SK-N-SH (cell line): ENCODE measurements at regions not wholly inside any gene's neighbourhood (a gene's known extent, or its start where the extent isn't known, plus 50 kb on each side); places are given as distances from the start of the nearest gene placed in this dataset.

Source experiments
- CTCF ChIA-PET: fragments of 300-600, 350-600 bp; formaldehyde crosslinking; extraction: SDS; loops from one replicate; lab custom pipeline; 2021; lab: Yijun Ruan, JAX
- POLR2A ChIA-PET: fragments of 350-600 bp; sonication (Branson Sonifier 250); formaldehyde crosslinking; extraction: SDS; loops from one replicate; lab custom pipeline; 2020; ENCODE audit warnings: antibody characterized with exemption, inconsistent platforms; lab: Yijun Ruan, JAX
- DNase-seq: peaks from one replicate; pipeline ENCODE4 v3.0.0; 2012
- H2AFZ ChIP-seq: fragments of 200-600 bp; sonication (generic); 2 replicates; pipeline ENCODE4 v1.8.1; 2016; ENCODE audit warnings: antibody characterized with exemption, mild to moderate bottlenecking, low read depth
- H3F3A ChIP-seq: fragments of 200-600 bp; sonication (generic); replicated peaks from 2 replicates; pipeline ENCODE3; 2016; ENCODE audit warnings: antibody characterized with exemption, mild to moderate bottlenecking; ENCODE audit not compliant: insufficient read depth
- H3K27ac ChIP-seq, 2 experiments: fragments of 200-500 bp in 1 of 2; fragments of 200-600 bp in 1 of 2; sonication (Bioruptor generic) in 1 of 2; sonication (generic), shearing (Covaris generic) in 1 of 2; 2 replicates each; pipeline versions ENCODE4 v1.5.1 to v1.6.1; 2014 to 2016; ENCODE audit warnings: low read depth in 2 of 2, inconsistent platforms in 1 of 2, low read length in 1 of 2, mild to moderate bottlenecking in 1 of 2, mixed read lengths in 1 of 2
- H3K27me3 ChIP-seq: fragments of 200-600 bp; sonication (generic), shearing (Covaris generic); 2 replicates; pipeline ENCODE4 v1.6.1; 2016; ENCODE audit warnings: mixed run types; ENCODE audit not compliant: insufficient read depth
- H3K36me3 ChIP-seq, 2 experiments: fragments of 200-500 bp in 1 of 2; fragments of 200-600 bp in 1 of 2; sonication (Bioruptor generic) in 1 of 2; sonication (generic) in 1 of 2; replicated peaks in 1 of 2; 2 replicates each; pipeline versions ENCODE3 to v1.5.1; 2014 to 2016; ENCODE audit warnings: low read length in 1 of 2, mild to moderate bottlenecking in 1 of 2; ENCODE audit not compliant: insufficient read depth in 2 of 2, control insufficient read depth in 1 of 2
- H3K4me1 ChIP-seq, 2 experiments: fragments of 200-500 bp in 1 of 2; fragments of 200-600 bp in 1 of 2; sonication (Bioruptor generic) in 1 of 2; sonication (generic), shearing (Covaris generic) in 1 of 2; 2 replicates each; pipeline versions ENCODE4 v1.5.1 to v1.6.1; 2014 to 2016; ENCODE audit warnings: low read depth in 1 of 2, low read length in 1 of 2, mixed run types in 1 of 2; ENCODE audit not compliant: insufficient read depth in 2 of 2, control insufficient read depth in 1 of 2
- H3K4me2 ChIP-seq: fragments of 200-600 bp; sonication (generic), shearing (Covaris generic); 2 replicates; pipeline ENCODE4 v1.6.1; 2017; ENCODE audit warnings: mixed run types
- H3K4me3 ChIP-seq, 2 experiments: fragments of 200-500 bp in 1 of 2; fragments of 200-600 bp in 1 of 2; sonication (Bioruptor generic) in 1 of 2; sonication (generic), shearing (Covaris generic) in 1 of 2; 2 replicates each; pipeline versions ENCODE4 v1.5.1 to v1.8.1; 2014 to 2016; ENCODE audit warnings: low read depth in 2 of 2, inconsistent platforms in 1 of 2, low read length in 1 of 2, mild to moderate bottlenecking in 1 of 2, mixed read lengths in 1 of 2, moderate library complexity in 1 of 2
- H3K79me2 ChIP-seq: fragments of 200-600 bp; sonication (generic); 2 replicates; pipeline ENCODE4 v1.8.1; 2017; ENCODE audit warnings: mild to moderate bottlenecking; ENCODE audit not compliant: insufficient read depth
- H3K9ac ChIP-seq: fragments of 200-600 bp; sonication (generic); 2 replicates; pipeline ENCODE4 v1.6.1; 2017; ENCODE audit warnings: mixed run types
- H3K9me2 ChIP-seq: fragments of 200-600 bp; sonication (generic); 2 replicates; pipeline ENCODE4 v1.6.1; 2017; ENCODE audit warnings: mixed run types
- H3K9me3 ChIP-seq: fragments of 200-600 bp; sonication (generic); 2 replicates; pipeline ENCODE4 v1.6.1; 2017; ENCODE audit warnings: mixed run types, mild to moderate bottlenecking, moderate library complexity
- H4K20me1 ChIP-seq: fragments of 200-600 bp; sonication (generic); 2 replicates; pipeline ENCODE4 v1.6.1; 2017; ENCODE audit warnings: mild to moderate bottlenecking, mixed run types; ENCODE audit not compliant: insufficient read depth
- EP300 ChIP-seq, 2 experiments: IDR thresholded peaks; 2 replicates each; pipeline versions ENCODE4 v1.4.0 to v1.6.1; 2012; ENCODE audit warnings: borderline replicate concordance in 1 of 2, low read depth in 1 of 2, low read length in 1 of 2
- EZH2phosphoT487 ChIP-seq: fragments of 200-600 bp; sonication (generic); IDR thresholded peaks from 2 replicates; pipeline ENCODE4 v1.6.1; 2017; ENCODE audit warnings: low read depth, mixed run types, mild to moderate bottlenecking, antibody characterized with exemption, moderate library complexity, borderline replicate concordance
- FOSL2 ChIP-seq: IDR thresholded peaks from 2 replicates; pipeline ENCODE4 v1.4.0; 2012; ENCODE audit warnings: low read depth, mild to moderate bottlenecking, moderate library complexity, borderline replicate concordance
- FOXJ3 ChIP-seq: sonication (generic); formaldehyde crosslinking; IDR thresholded peaks from 2 replicates; pipeline ENCODE4 v1.5.1; 2020; ENCODE audit warnings: mild to moderate bottlenecking, missing genetic modification reagents
- FOXM1 ChIP-seq: IDR thresholded peaks from 2 replicates; pipeline ENCODE4 v1.4.0; 2012; ENCODE audit warnings: low read depth, mild to moderate bottlenecking
- GATA2 ChIP-seq: sonication (generic); formaldehyde crosslinking; IDR thresholded peaks from 2 replicates; pipeline ENCODE4 v1.5.0; 2020; ENCODE audit warnings: mild to moderate bottlenecking, missing genetic modification reagents
- JUND ChIP-seq: IDR thresholded peaks from 2 replicates; pipeline ENCODE4 v1.4.0; 2012
- MXI1 ChIP-seq: IDR thresholded peaks from 2 replicates; pipeline ENCODE4 v1.6.1; 2012; ENCODE audit warnings: mild to moderate bottlenecking, low read depth, low read length, improper control_type of control experiment
- NRF1 ChIP-seq: IDR thresholded peaks from 2 replicates; pipeline ENCODE4 v1.6.1; 2012; ENCODE audit warnings: low read depth, mild to moderate bottlenecking, low read length
- PBX3 ChIP-seq: IDR thresholded peaks from 2 replicates; pipeline ENCODE4; 2012
- POLR2AphosphoS5 ChIP-seq: IDR thresholded peaks from 2 replicates; pipeline ENCODE4 v1.6.1; 2012; ENCODE audit warnings: low read depth, low read length
- RFX5 ChIP-seq: IDR thresholded peaks from 2 replicates; pipeline ENCODE4 v1.6.1; 2012; ENCODE audit warnings: mild to moderate bottlenecking, improper control_type of control experiment, low read length
- SIN3A ChIP-seq: IDR thresholded peaks from 2 replicates; pipeline ENCODE4 v1.6.1; 2012; ENCODE audit warnings: low read depth, mild to moderate bottlenecking, low read length, moderate library complexity, borderline replicate concordance
- SMC3 ChIP-seq: IDR thresholded peaks from 2 replicates; pipeline ENCODE4 v1.6.1; 2012; ENCODE audit warnings: low read depth, low read length, improper control_type of control experiment
- TAF1 ChIP-seq: IDR thresholded peaks from 2 replicates; pipeline ENCODE4 v1.6.1; 2012; ENCODE audit warnings: low read depth, mild to moderate bottlenecking, low read length, moderate library complexity, borderline replicate concordance
- TCF12 ChIP-seq: IDR thresholded peaks from 2 replicates; pipeline ENCODE4 v1.4.0; 2012
- TEAD4 ChIP-seq: IDR thresholded peaks from 2 replicates; pipeline ENCODE4 v1.4.0; 2012; ENCODE audit warnings: mild to moderate bottlenecking, borderline replicate concordance; ENCODE audit not compliant: insufficient read depth
- USF2 ChIP-seq: fragments of 150-350 bp; IDR thresholded peaks from 2 replicates; pipeline ENCODE4 v1.6.1; 2017; ENCODE audit warnings: antibody characterized with exemption, low read length, low read depth, borderline replicate concordance
- YY1 ChIP-seq: IDR thresholded peaks from 2 replicates; pipeline ENCODE4 v1.4.0; 2012; ENCODE audit warnings: low read depth, mild to moderate bottlenecking
- WGBS: methylation state at CpG from one replicate; pipeline ENCODE4 v1.1.6; 2017; ENCODE audit warnings: low lambda C conversion rate; 5-methylcytosine and 5-hydroxymethylcytosine counted together
- TF ChIP-seq, protein P1 (sequence below): IDR thresholded peaks from 2 replicates; pipeline ENCODE4 v1.4.0; 2012; ENCODE audit warnings: low read depth, borderline replicate concordance

DNA sequence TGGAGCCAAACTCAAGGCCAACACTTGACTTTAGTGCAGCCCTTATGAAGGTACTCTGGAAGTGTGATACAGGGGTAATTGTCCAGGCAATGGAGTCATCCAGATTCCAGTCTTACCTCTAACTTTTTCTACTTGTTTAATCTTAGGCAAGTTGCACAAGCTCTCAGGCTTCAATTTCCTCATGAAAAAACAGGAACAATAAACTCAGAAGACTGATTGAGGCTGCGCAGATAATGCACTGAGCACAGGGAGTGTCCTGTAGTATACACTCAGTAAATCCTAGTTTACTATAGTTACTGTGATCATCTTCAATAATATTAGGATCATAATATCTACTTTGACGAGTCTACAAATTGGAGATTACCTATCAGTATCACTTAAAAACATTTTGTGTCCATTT is 127.5 kb upstream of the SMLR1 start:
- H3K4me2 ChIP-seq, result no peak overlapping the region
- no peak overlapping the region for H3K27ac ChIP-seq
- WGBS, result 62% methylated on average over 2 of the region's 2 CpGs
- no peaks in the 10 kb centered on the region for H3K79me2 ChIP-seq
- no peak for DNase-seq
- no peaks in the 10 kb centered on the region for H3K27me3 ChIP-seq
- no peaks in the 10 kb centered on the region for H3K9me3 ChIP-seq
- peaks cover 0 to 2% of the 10 kb centered on the region in 2 experiments; a peak in 1 of 4 replicates for H3K4me1 ChIP-seq
- no peak overlapping the region for H3K9ac ChIP-seq
- H3K36me3 ChIP-seq, result no peaks in the 10 kb centered on the region
- H4K20me1 ChIP-seq, result no peaks in the 10 kb centered on the region
- no peak for TF ChIP-seq PBX3
- TF ChIP-seq FOSL2, result no peak
- no peak for TF ChIP-seq USF2
- no peak for TF ChIP-seq NRF1
- TF ChIP-seq POLR2AphosphoS5, result no peak
- TF ChIP-seq GATA2, result no peak
- no peak for TF ChIP-seq JUND
- TF ChIP-seq EZH2phosphoT487, result no peak
- TF ChIP-seq SMC3, result no peak
- TF ChIP-seq, protein P1, sequence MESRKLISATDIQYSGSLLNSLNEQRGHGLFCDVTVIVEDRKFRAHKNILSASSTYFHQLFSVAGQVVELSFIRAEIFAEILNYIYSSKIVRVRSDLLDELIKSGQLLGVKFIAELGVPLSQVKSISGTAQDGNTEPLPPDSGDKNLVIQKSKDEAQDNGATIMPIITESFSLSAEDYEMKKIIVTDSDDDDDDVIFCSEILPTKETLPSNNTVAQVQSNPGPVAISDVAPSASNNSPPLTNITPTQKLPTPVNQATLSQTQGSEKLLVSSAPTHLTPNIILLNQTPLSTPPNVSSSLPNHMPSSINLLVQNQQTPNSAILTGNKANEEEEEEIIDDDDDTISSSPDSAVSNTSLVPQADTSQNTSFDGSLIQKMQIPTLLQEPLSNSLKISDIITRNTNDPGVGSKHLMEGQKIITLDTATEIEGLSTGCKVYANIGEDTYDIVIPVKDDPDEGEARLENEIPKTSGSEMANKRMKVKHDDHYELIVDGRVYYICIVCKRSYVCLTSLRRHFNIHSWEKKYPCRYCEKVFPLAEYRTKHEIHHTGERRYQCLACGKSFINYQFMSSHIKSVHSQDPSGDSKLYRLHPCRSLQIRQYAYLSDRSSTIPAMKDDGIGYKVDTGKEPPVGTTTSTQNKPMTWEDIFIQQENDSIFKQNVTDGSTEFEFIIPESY, result no peak
- no peak for TF ChIP-seq EP300 (IDR thresholded peaks at IDR 0.05; ENCODE audit: borderline replicate concordance in 1 of 2, low read depth in 1 of 2, low read length in 1 of 2)
- TF ChIP-seq YY1, result no peak
- TF ChIP-seq TAF1, result no peak
- TF ChIP-seq SIN3A, result no peak
- TF ChIP-seq MXI1, result no peak
- no peak for TF ChIP-seq RFX5
- no peak for TF ChIP-seq TCF12
- no peak for TF ChIP-seq TEAD4
- TF ChIP-seq FOXJ3 (CRISPR knock-in tag), result no peak
- no peak for TF ChIP-seq FOXM1
- no peaks in the 10 kb centered on the region for H3K9me2 ChIP-seq
- CTCF ChIA-PET, result no interaction called here
- H3F3A ChIP-seq, result no peaks in the 10 kb centered on the region
- no peak overlapping the region for H2AFZ ChIP-seq
- POLR2A ChIA-PET, result no interaction called here
- H3K4me3 ChIP-seq, result no peak overlapping the region
